SH-SY5Y (cell line): ENCODE measurements at regions not wholly inside any gene's neighbourhood (a gene's known extent, or its start where the extent isn't known, plus 50 kb on each side); places are given as distances from the start of the nearest gene placed in this dataset.

ENCODE experiments used
- GATA2 ChIP-seq: IDR thresholded peaks from 2 replicates; pipeline ENCODE4 v1.6.1; 2011; ENCODE audit warnings: mild to moderate bottlenecking, low read depth, low read length
- GATA3 ChIP-seq: IDR thresholded peaks from 2 replicates; pipeline ENCODE4 v1.6.1; 2011; ENCODE audit warnings: low read depth, mild to moderate bottlenecking, low read length, moderate library complexity

- TF ChIP-seq GATA3: no peak
- TF ChIP-seq GATA2: no peak
Observed at GRCh38 chr17:51526507-51526906, 266.2 kb downstream of the UTP18 start.

- TF ChIP-seq GATA2 (no peak), GATA3 (no peak)
Observed at GRCh38 chr17:51527225-51527982, 267.1 kb downstream of the UTP18 start.

- TF ChIP-seq GATA2 (no peak), GATA3 (no peak)
Observed at GRCh38 chr17:51528111-51528510, 267.8 kb downstream of the UTP18 start.

GRCh38 chr17:51533219-51533618 lies 272.9 kb downstream of the UTP18 start:
- TF ChIP-seq GATA2 (no peak), GATA3 (no peak)

- TF ChIP-seq GATA3 (no peak), GATA2 (no peak)
Observed at GRCh38 chr17:51533821-51534220, 273.5 kb downstream of the UTP18 start.

GRCh38 chr17:51536627-51537026 lies 276.3 kb downstream of the UTP18 start:
- TF ChIP-seq GATA3: no peak
- TF ChIP-seq GATA2: no peak

GRCh38 chr17:51537996-51538550 lies 277.7 kb downstream of the UTP18 start:
- TF ChIP-seq GATA3: no peak
- TF ChIP-seq GATA2: no peak

GRCh38 chr17:51540151-51540550 lies 279.8 kb downstream of the UTP18 start:
- no peak for TF ChIP-seq GATA2
- no peak for TF ChIP-seq GATA3

- TF ChIP-seq GATA2: no peak
- no peak for TF ChIP-seq GATA3
Observed at GRCh38 chr17:51541215-51541614, 280.9 kb downstream of the UTP18 start.

GRCh38 chr17:51546114-51546513 lies 285.8 kb downstream of the UTP18 start:
- TF ChIP-seq GATA3 (no peak), GATA2 (no peak)

- TF ChIP-seq GATA2 (no peak), GATA3 (no peak)
Observed at GRCh38 chr17:51548125-51548524, 287.8 kb downstream of the UTP18 start.

- no peak for TF ChIP-seq GATA2
- TF ChIP-seq GATA3: no peak
Observed at GRCh38 chr17:51555153-51555552, 294.8 kb downstream of the UTP18 start.

- TF ChIP-seq GATA3 (no peak), GATA2 (no peak)
Observed at GRCh38 chr17:51559778-51560177, 299.4 kb downstream of the UTP18 start.

GRCh38 chr17:51560398-51560797 lies 300.1 kb downstream of the UTP18 start:
- no peak for TF ChIP-seq GATA3
- TF ChIP-seq GATA2: no peak

GRCh38 chr17:51563961-51564360 lies 303.6 kb downstream of the UTP18 start:
- TF ChIP-seq GATA3 (no peak), GATA2 (no peak)
